ENCODE measurements at regions not wholly inside any gene's neighbourhood (a gene's known extent, or its start where the extent isn't known, plus 50 kb on each side); places are given as distances from the start of the nearest gene placed in this dataset.
A peak's percentile ranks its signal among the peaks of the same experiment; 100 is the strongest.
"Not testable (repeated sequence)": the region's sequence is repeated elsewhere in the genome, so short reads cannot be mapped to it uniquely, and the experiment has no call there.

- no peak for DNase-seq
Measured at GRCh38 chr12:96085475-96085874, 50.1 kb upstream of the LTA4H start.

DNA sequence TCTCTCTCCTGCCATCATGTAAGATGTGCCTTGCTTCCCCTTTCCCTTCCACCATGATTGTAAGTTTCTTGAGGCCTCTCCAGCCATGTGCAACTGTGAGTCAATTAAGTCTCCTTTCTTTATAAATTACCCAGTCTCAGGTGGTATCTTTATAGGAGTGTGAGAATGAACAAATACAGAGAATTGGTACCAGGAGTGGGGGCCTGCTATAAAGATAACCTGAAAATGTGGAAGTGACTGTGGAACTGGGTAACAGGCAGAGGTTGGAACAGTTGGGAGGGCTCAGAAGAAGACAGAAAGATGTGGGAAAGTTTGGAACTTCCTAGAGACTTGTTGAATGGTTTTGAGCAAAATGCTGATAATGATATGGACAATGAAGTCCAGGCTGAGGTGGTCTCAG lies 50.8 kb upstream of the LTA4H start:
- not testable (repeated sequence) for DNase-seq

DNA sequence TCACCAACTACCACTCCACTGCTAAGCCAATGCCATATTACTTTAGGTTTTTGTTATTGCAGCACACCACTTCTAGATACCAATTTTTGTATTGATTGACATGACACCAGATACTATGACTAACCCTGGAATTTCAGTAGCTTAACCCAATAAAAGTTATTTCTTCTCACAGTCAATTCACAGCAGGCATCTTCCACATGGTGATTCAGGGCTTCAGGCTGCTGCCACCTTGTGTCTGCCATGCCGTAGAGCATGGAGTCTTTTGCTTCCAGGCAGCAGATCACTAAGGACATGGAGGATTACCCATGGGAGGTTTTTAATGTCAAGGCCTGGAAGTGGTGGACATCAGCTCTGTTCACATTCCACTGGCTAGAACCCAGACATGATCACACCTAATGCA lies 56.4 kb upstream of the LTA4H start:
- DNase-seq: no peak

- DNase-seq: no peak
Measured at GRCh38 chr12:96093543-96094196, 58.3 kb upstream of the LTA4H start.

DNA sequence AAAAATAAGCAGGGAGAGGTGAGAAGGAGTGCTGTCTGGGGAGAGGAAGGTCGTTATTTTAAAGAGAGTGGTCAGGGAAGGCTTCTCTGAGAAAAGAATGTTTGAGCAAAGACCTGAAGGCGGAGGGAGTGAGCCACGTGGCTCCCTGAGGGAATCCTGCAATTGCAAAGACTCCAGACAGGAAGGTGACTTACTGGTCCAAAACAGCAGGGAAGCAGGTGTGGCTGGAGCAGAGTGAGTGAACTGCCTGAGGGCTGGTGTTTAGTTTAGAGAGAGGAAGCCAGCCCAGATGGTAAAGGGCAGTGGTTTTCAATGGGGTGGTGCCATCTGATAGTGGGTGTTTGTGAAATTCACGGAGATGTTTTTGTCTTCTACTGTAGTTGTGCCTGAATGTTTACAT lies 58.8 kb upstream of the LTA4H start:
- no peak for DNase-seq

DNA sequence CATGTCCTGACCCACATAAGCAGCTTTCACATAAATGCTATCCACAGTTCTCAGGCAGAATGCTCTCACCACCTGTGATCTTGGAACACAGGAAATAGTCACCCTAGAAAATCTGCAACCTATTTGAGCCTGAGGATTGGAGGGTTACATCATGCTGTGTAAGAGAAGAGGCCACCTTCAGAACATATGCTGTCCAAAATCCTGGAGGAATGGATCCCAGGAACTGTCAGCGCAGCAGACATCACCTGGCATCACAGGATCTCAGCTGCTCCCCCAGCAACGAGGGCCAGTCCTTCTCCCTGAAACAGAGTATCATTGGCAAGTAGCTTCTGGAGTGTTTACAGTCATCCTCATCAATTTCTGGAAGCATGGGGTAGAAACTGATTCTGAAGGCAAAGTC lies 63.2 kb upstream of the LTA4H start:
- no peak for DNase-seq

DNA sequence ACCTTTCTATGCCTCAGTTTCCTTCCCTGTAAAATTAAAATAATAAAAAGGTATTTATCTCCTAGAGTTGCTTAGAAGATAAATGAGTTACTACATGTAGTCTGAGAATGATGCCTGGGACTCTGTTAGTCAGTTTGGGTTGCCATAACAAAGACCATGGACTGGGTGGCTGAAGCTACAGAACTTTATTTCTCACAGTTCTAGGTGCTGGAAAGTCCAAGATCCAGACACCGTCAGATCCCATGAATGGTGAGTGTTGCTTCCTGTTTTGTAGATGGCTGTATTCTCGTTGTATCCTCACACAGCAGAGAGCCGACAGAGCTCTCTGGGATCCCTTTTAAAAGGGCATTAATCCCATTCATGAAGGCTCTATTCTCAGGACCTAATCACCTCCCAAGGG lies 64.0 kb upstream of the LTA4H start:
- DNase-seq: no peak

DNA sequence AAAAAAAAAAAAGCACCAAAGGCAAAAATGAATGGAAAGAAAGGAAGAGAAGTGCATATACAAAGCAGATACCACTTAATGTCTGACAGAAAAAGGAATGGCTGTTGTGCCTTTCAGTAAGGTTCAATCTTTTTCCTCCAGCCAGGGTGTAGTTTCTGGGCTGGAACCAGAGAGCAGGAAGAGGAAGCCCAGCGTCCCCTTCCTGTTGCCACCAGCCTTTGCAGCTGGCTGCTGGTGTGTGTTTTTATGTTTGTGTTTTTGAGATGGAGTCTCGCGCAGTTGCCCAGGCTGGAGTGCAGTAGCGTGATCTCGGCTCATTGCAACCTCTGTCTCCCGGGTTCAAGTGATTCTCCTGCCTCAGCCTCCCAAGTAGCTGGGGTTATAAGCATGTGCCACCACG lies 64.6 kb upstream of the LTA4H start:
- no peak for DNase-seq

DNA sequence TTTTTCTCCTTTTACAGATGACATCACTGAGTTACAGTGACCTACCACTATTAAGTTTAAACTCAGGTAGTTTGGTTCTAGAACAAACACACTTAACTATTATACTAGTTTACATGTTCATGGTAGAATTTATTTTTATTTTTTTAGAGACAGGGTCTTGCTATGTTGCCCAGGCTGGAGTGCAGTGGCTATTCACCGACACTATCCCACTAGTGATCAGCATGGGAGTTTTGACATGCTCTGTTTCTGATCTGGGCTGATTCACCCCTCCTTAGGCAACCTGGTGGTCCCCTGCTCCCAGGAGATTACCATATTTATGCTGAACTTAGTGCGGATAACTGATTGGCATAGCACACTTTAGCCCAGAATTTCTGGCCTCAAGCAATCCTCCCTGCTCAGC lies 66.4 kb upstream of the LTA4H start:
- no peak for DNase-seq

DNA sequence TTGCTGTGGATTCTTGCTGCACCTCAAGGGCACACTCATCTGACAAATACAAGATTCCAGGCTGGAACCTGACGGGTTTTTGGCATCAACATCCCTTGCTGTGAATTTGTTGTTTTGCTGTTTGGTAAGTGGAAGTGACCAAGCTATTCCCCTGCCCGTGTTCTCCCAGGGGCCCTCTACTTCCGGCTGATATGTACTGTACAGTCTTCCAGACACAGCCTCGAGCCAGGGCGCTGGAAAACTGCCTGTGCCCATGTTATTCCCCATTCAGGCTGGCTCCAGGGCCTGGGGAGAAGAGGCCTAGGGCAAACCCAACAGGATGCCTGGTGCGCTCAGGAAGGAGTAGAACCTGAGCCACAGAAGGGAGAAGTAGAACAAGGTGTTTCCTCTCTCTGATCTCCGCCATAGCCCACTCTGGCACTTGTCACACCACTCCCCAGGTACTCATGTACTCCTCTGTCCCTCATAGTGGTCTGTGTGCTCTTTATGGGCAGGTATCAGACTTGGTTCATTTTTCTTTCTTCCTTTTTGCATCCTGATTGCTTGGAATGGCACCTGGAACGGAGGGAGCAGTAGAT lies 67.8 kb upstream of the LTA4H start:
- no peak for DNase-seq

- no peak for DNase-seq
Measured at GRCh38 chr12:96104566-96104965, 69.2 kb upstream of the LTA4H start.

GRCh38 chr12:96106137-96106536 lies 70.8 kb upstream of the LTA4H start:
- DNase-seq: no peak

DNA sequence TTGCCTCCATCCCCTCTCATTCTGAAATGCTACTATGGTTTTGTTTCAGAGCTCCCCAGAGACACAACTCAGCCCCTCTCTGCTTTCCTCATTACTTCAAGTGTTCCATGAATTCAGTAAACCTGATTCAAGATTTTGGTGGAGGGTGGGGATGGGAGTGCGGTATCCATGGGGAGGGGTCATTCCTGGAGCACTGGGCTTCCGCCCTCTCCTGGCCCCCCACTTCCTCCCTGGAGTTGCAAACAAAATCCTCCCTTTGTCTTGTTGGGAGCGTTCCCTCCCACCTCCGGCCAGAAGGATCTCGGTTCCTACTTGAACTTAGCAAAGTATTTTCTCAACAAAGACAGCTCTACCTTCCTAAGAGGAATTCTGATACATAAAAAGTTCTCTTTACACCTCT lies 71.8 kb upstream of the LTA4H start:
- no peak for DNase-seq

GRCh38 chr12:96108321-96108720 lies 72.9 kb upstream of the LTA4H start:
- DNase-seq: peak in 2 of 56 donors; percentile 6

DNA sequence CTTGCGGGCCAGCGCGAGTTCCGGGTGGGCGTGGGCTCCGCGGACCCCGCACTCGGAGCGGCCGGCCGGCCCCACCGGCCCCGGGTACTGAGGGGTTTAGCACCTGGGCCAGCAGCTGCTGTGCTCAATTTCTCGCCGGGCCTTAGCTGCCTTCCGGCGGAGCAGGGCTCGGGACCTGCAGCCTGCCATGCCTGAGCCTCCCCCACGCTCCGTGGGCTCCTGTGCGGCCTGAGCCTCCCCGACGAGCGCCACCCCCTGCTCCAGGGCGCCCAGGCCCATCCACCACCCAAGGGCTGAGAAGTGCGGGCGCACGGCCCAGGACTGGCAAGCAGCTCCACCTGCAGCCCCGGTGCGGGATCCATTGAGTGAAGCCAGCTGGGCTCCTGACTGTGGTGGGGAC lies 73.6 kb upstream of the LTA4H start:
- not testable (repeated sequence) for DNase-seq

GRCh38 chr12:96112733-96113132 lies 77.3 kb upstream of the LTA4H start:
- no peak for DNase-seq

DNA sequence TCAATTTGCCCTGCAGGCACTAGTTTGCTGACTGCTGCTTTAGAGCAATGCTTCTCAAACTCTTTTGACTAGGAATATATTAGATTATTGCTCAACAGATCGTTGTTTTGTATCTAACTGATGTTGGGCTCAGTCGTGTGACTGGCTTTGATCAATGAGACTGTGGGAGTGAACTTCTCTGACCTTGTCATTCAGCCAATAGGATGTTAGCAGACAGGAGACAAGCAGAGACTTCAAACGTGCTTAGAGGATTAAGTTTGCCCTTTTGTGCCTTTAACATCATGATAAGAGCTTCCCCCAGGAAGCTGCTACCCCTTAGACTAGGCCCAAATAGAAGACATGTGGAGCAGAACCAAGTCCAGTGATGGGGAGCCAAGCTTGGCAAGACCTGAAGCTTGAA lies 76.7 kb upstream of the ELK3 start:
- no peak for DNase-seq

DNA sequence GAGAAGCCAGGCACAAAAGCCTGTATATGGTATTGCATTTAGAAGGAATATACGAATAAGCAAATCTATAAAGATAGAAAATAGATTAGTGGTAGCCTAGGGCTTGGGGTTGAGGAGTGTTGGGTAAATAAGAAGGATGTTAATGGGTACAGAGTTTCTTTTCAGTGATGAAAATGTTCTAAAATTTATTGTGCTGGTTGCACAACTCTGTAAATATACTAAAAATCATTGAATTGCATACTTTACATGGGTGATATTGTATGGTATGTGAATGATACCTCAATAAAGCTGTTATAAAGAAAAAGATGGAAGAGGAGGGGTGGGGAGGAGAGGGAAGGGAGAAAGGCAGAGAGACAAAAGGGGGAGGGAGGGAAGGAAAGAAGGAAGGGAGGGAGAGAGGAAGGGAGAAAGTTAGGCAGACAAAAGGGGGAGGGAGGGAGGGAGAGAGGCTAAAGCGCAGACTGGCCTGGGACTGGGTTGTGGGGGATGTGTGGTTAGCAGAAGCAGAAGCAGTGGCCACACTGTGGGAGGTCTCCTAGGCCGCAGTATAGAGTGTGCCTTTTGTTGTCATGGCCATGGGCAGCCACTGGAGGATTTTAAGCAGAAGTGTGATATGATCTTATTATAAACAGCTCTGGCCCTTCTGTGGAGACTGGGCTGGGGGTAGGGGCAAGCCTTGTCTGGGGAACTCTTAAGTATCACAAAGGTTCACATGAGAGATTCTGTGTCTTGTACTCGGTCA lies 73.6 kb upstream of the ELK3 start:
- peak in 4 of 56 donors; percentile 4 to 10 (median 6) for DNase-seq

- DNase-seq: no peak
Measured at GRCh38 chr12:96121271-96121711, 72.9 kb upstream of the ELK3 start.

DNA sequence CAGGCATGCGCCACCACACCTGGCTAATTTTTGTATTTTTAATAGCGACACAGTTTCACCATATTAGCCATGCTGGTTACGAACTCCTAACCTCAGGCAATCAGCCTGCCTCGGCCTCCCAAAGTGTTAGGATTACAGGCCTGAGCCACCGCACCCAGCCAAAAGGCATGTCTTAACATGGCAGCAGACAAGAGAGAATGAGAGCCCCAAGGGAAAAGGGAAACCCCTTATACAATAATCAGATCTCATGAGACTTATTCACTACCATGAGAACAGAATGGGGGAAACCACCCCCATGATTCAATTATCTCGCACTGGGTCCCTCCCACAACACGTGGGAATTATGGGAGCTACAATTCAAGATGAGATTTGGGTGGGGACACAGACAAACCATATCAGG lies 65.9 kb upstream of the ELK3 start:
- not testable (repeated sequence) for DNase-seq

DNA sequence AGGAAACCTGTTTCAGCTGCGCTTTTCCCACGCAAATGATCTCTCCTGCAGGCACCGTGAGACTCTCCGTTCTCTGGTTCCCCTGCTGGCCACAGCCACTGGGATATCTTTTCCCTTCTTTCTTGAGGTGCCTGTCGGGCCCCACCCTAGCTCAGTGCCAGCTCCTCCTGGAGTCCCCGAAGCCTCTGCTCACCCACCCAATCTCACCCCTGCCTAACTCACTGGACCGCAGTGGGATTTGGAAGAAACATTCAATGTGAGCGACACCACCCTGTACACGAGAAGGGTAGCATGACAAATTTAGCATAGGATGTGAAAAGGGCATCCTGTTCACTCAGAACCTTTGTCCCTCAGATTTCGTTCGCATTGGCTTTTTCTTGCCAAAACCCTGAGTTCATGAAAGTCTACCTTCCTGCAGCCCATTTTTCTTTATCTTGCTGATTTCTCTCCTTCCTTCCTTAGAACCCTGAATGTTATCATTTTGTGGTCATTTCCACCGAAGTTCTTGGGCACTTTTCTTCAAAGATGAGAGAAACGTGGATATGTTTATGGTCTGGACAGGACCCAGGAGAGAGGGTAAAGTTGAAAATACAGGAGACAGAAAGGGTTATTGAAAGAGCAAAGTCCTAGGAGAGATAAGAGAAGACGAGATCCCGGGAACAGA lies 63.6 kb upstream of the ELK3 start:
- no peak for DNase-seq

DNA sequence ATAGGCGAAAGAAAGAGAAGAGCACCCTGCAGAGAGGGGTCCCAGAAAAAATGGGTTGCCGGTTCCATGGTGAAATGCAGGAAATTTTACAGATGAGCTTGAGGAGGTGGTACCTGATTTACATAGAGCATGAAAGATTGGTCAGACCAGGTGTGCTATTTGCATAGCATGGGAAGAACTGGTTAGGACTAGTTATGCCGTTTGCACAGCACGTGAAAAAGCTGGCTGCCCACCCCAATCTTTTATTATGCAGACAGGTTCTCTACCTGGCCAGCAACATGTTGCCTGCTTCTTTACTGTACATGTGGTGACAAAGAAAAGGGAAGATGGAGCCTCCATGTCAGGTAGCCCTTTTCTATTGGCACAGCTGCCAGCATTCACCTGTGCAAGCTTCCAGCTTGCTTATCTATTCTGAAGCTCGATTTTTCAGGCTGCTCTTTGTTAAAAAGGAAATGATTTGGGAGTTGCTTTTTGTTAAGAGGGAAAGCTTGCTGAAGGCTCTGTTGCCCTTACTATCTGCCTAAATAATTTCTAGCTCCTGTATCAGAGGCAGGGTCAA lies 62.9 kb upstream of the ELK3 start:
- no peak for DNase-seq

All from amygdala (tissue), 56 donors.